ENCODE measurements at regions not wholly inside any gene's neighbourhood (a gene's known extent, or its start where the extent isn't known, plus 50 kb on each side); places are given as distances from the start of the nearest gene placed in this dataset.
"Not testable (repeated sequence)": the region's sequence is repeated elsewhere in the genome, so short reads cannot be mapped to it uniquely, and the experiment has no call there.

DNA sequence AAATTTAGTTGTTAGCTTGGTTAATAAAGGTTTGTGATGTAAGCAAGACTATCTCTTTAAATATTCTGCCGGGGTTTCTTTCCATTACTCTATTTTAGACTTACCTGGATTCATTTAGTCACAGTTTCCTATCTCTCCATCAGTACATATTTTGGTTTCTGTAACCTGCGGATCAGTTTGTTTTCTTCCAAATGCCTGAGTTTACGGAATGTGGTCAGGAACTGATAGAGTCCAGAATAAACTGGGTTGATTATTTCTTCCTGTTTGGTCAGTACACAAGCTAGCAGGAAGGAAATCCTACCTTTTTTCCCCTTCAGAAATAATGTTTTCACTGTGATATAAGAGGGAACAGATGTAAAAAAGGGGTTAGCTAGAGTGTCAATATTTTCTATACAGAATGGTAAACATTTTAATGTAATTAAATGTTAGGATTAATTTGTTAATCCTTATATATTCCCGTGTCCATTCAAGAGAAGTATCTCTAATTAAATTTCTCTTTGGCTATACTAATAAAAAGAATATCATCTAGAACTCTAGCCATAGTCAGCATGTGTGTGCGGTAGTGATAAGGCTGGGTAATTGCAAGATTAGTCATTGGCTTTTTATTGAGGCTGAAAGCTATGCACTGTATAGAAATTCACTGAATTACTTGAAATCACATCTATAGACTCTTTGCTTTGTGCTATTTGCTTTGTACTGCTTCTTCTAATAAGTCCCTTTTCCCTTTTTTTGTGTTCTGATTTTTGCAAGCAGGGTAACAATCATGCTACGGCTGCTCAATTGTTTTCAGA lies 144.7 kb upstream of the ADGRL4 start:
- Histone ChIP-seq H3F3A (ENCODE audit: insufficient read depth, low read length) (no peaks in the 10 kb centered on the region), H3K79me2 (ENCODE audit: low read length) (no peaks in the 10 kb centered on the region), H3K9me3 (replicated peaks; ENCODE audit: insufficient read depth, low read length) (no peaks in the 10 kb centered on the region), H3K9ac (ENCODE audit: low read length) (no peak overlapping the region), H3K4me3 (ENCODE audit: low read length) (no peak overlapping the region), H3K4me2 (ENCODE audit: low read depth, low read length) (no peak overlapping the region), H4K20me1 (ENCODE audit: insufficient read depth, low read length) (no peaks in the 10 kb centered on the region), H3K27me3 (replicated peaks; ENCODE audit: insufficient read depth, low read length) (no peaks in the 10 kb centered on the region), H3K9me2 (replicated peaks; ENCODE audit: insufficient read depth, low read length) (no peaks in the 10 kb centered on the region), H3K27ac (ENCODE audit: low read length) (no peak overlapping the region), H3K36me3 (replicated peaks; ENCODE audit: insufficient read depth, low read length) (no peaks in the 10 kb centered on the region), H3K4me1 (ENCODE audit: low read length) (no peaks in the 10 kb centered on the region), H2AFZ (ENCODE audit: low read length) (no peak overlapping the region)
- no peak for DNase-seq
- no peak for TF ChIP-seq CTCF (IDR thresholded peaks at IDR 0.05; ENCODE audit: low read length)

- H4K20me1 ChIP-seq (ENCODE audit: insufficient read depth, low read length): no peaks in the 10 kb centered on the region
- H3K9ac ChIP-seq (ENCODE audit: low read length): no peak overlapping the region
- TF ChIP-seq EZH2 (optimal IDR thresholded peaks at IDR 0.05; ENCODE audit: low read depth, low read length) (no peak), EZH2phosphoT487 (IDR thresholded peaks at IDR 0.05; ENCODE audit: low read length) (no peak), CTCF (IDR thresholded peaks at IDR 0.05; ENCODE audit: low read length) (no peak)
- H3K79me2 ChIP-seq (ENCODE audit: low read length): no peaks in the 10 kb centered on the region
- no peaks in the 10 kb centered on the region for H3K9me3 ChIP-seq (replicated peaks; ENCODE audit: insufficient read depth, low read length)
- H3K36me3 ChIP-seq (replicated peaks; ENCODE audit: insufficient read depth, low read length): no peaks in the 10 kb centered on the region
- no peaks in the 10 kb centered on the region for H3K9me2 ChIP-seq (replicated peaks; ENCODE audit: insufficient read depth, low read length)
- H3K4me3 ChIP-seq (ENCODE audit: low read length): no peak overlapping the region
- DNase-seq: no peak
- no peaks in the 10 kb centered on the region for H3F3A ChIP-seq (ENCODE audit: insufficient read depth, low read length)
- no peaks in the 10 kb centered on the region for H3K4me1 ChIP-seq (ENCODE audit: low read length)
- no peak overlapping the region for H3K27ac ChIP-seq (ENCODE audit: low read length)
- no peaks in the 10 kb centered on the region for H3K27me3 ChIP-seq (replicated peaks; ENCODE audit: insufficient read depth, low read length)
- no peak overlapping the region for H3K4me2 ChIP-seq (ENCODE audit: low read depth, low read length)
- H2AFZ ChIP-seq (ENCODE audit: low read length): no peak overlapping the region
Observed at GRCh38 chr1:79150576-79150975, 144.0 kb upstream of the ADGRL4 start.

DNA sequence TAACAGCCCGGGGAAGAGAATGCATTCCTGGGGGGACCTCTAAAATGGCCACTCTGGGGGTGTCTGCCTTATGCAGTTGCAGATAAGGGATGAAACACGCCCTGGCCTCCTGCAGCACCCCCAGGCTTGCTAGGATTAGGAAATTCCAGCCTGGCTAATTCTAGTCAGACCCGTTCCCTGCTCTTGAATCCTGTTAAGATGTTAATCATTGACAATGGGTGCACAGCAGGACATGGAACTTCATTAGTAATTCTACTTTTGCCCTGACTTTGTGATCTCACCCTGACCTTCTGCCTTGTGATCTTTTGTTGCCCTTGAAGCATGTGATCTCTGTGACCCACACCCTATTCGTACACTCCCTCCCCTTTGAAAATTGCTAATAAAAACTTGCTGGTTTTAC lies 131.7 kb upstream of the ADGRL4 start:
- not testable (repeated sequence) for H2AFZ ChIP-seq (ENCODE audit: low read length); H4K20me1 ChIP-seq (ENCODE audit: insufficient read depth, low read length); H3K4me1 ChIP-seq (ENCODE audit: low read length); H3K4me3 ChIP-seq (ENCODE audit: low read length); H3K27me3 ChIP-seq (replicated peaks; ENCODE audit: insufficient read depth, low read length); H3K36me3 ChIP-seq (replicated peaks; ENCODE audit: insufficient read depth, low read length); H3K27ac ChIP-seq (ENCODE audit: low read length); H3K4me2 ChIP-seq (ENCODE audit: low read depth, low read length); DNase-seq; H3K9ac ChIP-seq (ENCODE audit: low read length); H3F3A ChIP-seq (ENCODE audit: insufficient read depth, low read length); H3K79me2 ChIP-seq (ENCODE audit: low read length); H3K9me2 ChIP-seq (replicated peaks; ENCODE audit: insufficient read depth, low read length); H3K9me3 ChIP-seq (replicated peaks; ENCODE audit: insufficient read depth, low read length)

DNA sequence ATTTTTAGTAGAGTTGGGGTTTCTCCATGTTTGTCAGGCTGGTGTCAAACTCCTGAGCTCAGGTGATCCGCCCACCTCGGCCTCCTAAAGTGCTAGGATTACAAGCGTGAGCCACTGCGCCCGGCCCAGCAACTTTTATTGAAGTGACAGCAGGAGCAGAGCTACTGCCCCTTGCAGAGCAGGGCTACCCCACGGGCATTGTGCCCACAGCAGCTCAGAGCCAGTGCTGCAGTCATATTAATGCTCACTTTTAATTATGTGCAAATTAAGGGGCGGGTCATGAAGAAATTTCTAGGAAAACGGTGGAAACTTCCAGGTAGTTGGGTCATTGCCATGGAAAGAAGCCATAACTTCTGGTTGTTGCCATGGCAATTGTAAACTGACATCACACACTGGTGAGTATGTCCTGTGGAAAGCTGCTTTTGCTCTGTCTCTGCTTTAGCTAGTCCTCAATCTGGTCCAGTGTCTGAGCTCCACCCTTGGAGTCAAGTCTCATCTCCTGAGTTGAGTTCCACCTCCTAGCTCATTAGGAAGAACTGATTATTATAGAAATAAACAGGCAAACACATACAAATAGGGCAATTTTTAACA lies 127.3 kb upstream of the ADGRL4 start:
- Histone ChIP-seq H3K9me3 (replicated peaks; ENCODE audit: insufficient read depth, low read length) (no peaks in the 10 kb centered on the region), H4K20me1 (ENCODE audit: insufficient read depth, low read length) (no peaks in the 10 kb centered on the region), H3K9me2 (replicated peaks; ENCODE audit: insufficient read depth, low read length) (no peaks in the 10 kb centered on the region), H3K4me1 (ENCODE audit: low read length) (no peaks in the 10 kb centered on the region), H3K4me3 (ENCODE audit: low read length) (no peak overlapping the region), H3K27ac (ENCODE audit: low read length) (no peak overlapping the region), H3K27me3 (replicated peaks; ENCODE audit: insufficient read depth, low read length) (no peaks in the 10 kb centered on the region), H3K36me3 (replicated peaks; ENCODE audit: insufficient read depth, low read length) (no peaks in the 10 kb centered on the region), H3K79me2 (ENCODE audit: low read length) (no peaks in the 10 kb centered on the region), H3F3A (ENCODE audit: insufficient read depth, low read length) (no peaks in the 10 kb centered on the region), H3K9ac (ENCODE audit: low read length) (no peak overlapping the region), H3K4me2 (ENCODE audit: low read depth, low read length) (no peak overlapping the region), H2AFZ (ENCODE audit: low read length) (no peak overlapping the region)
- TF ChIP-seq CTCF (IDR thresholded peaks at IDR 0.05; ENCODE audit: low read length) (no peak), EZH2 (optimal IDR thresholded peaks at IDR 0.05; ENCODE audit: low read depth, low read length) (no peak), EZH2phosphoT487 (IDR thresholded peaks at IDR 0.05; ENCODE audit: low read length) (no peak)
- no peak for DNase-seq

Data from MM.1S (cell line).